WTC11 (cell line): ENCODE measurements at regions not wholly inside any gene's neighbourhood (a gene's known extent, or its start where the extent isn't known, plus 50 kb on each side); places are given as distances from the start of the nearest gene placed in this dataset.

Experiments
- ATAC-seq: fragments of 200-7000 bp; cut with Tn5 transposase; 2 replicates; pipeline ENCODE4 v1.10.0; 2021; ENCODE audit warnings: mild to moderate bottlenecking, moderate library complexity
- CTCF ChIA-PET: fragments of 300-600 bp; sonication (Branson Sonifier 250); formaldehyde crosslinking; loops from one replicate; lab custom pipeline; 2021; ENCODE audit warnings: antibody characterized with exemption; lab: Charles Lee
- POLR2A ChIA-PET: fragments of 350-600 bp; sonication (Branson Sonifier 250); formaldehyde crosslinking; loops from one replicate; lab custom pipeline; 2021; ENCODE audit warnings: antibody characterized with exemption; lab: Charles Lee
- DNase-seq: peaks from one replicate; pipeline ENCODE4 v3.0.0; 2021; ENCODE audit warnings: low spot score
- H3K27ac Mint-ChIP-seq: 2 replicates; pipeline ENCODE4 v1.8.0; 2021; ENCODE audit warnings: mixed read lengths
- H3K27me3 Mint-ChIP-seq: 2 replicates; pipeline ENCODE4 v1.8.0; 2021; ENCODE audit warnings: low read depth, mild to moderate bottlenecking, moderate library complexity, mixed read lengths
- H3K36me3 Mint-ChIP-seq: 2 replicates; pipeline ENCODE4 v1.8.0; 2021; ENCODE audit warnings: mixed read lengths
- H3K4me1 Mint-ChIP-seq: 2 replicates; pipeline ENCODE4 v1.8.0; 2022; ENCODE audit warnings: mixed read lengths
- H3K4me3 Mint-ChIP-seq: 2 replicates; pipeline ENCODE4 v1.8.0; 2021; ENCODE audit warnings: mild to moderate bottlenecking, moderate library complexity, mixed read lengths
- H3K9me3 Mint-ChIP-seq: 2 replicates; pipeline ENCODE4 v1.8.0; 2021; ENCODE audit warnings: mixed read lengths
- ATF1 ChIP-seq: sonication (generic); formaldehyde crosslinking; IDR thresholded peaks from 2 replicates; pipeline ENCODE4 v1.8.1; 2023; ENCODE audit warnings: mild to moderate bottlenecking, moderate library complexity, missing genetic modification reagents
- CBFB ChIP-seq: sonication (generic); formaldehyde crosslinking; IDR thresholded peaks from 2 replicates; pipeline ENCODE4 v1.8.1; 2022; ENCODE audit warnings: mild to moderate bottlenecking, low read depth, missing genetic modification reagents
- CREB1 ChIP-seq: sonication (generic); formaldehyde crosslinking; IDR thresholded peaks from 2 replicates; pipeline ENCODE4 v1.8.0; 2023; ENCODE audit warnings: mild to moderate bottlenecking, missing genetic modification reagents
- CREM ChIP-seq: sonication (generic); formaldehyde crosslinking; IDR thresholded peaks from 2 replicates; pipeline ENCODE4 v1.8.1; 2022; ENCODE audit warnings: mild to moderate bottlenecking, missing genetic modification reagents, moderate library complexity
- FOXP1 ChIP-seq: sonication (generic); formaldehyde crosslinking; IDR thresholded peaks from 2 replicates; pipeline ENCODE4 v1.8.0; 2022; ENCODE audit warnings: missing genetic modification reagents, mild to moderate bottlenecking, moderate library complexity, borderline replicate concordance
- IRF2 ChIP-seq: sonication (generic); formaldehyde crosslinking; IDR thresholded peaks from 2 replicates; pipeline ENCODE4 v1.8.0; 2022; ENCODE audit warnings: low read depth, missing genetic modification reagents, borderline replicate concordance
- JUN ChIP-seq: sonication (generic); formaldehyde crosslinking; IDR thresholded peaks from 2 replicates; pipeline ENCODE4 v1.8.0; 2023; ENCODE audit warnings: mild to moderate bottlenecking, missing genetic modification reagents
- KAT7 ChIP-seq: sonication (generic); formaldehyde crosslinking; IDR thresholded peaks from 2 replicates; pipeline ENCODE4 v1.8.1; 2023; ENCODE audit warnings: missing genetic modification reagents, mild to moderate bottlenecking, borderline replicate concordance
- SMAD3 ChIP-seq: sonication (generic); formaldehyde crosslinking; IDR thresholded peaks from 2 replicates; pipeline ENCODE4 v1.8.0; 2022; ENCODE audit warnings: missing genetic modification reagents, mild to moderate bottlenecking, borderline replicate concordance
- SOX15 ChIP-seq: fragments of 250-450 bp; sonication (Bioruptor Pico); IDR thresholded peaks from 2 replicates; pipeline ENCODE4 v1.9.0; 2021; ENCODE audit warnings: mild to moderate bottlenecking
- SP1 ChIP-seq: sonication (generic); formaldehyde crosslinking; conservative IDR thresholded peaks from 2 replicates; pipeline ENCODE4 v1.8.1; 2022; ENCODE audit warnings: missing genetic modification reagents
- TP53 ChIP-seq: sonication (generic); formaldehyde crosslinking; IDR thresholded peaks from 2 replicates; pipeline ENCODE4 v1.8.1; 2023; ENCODE audit warnings: mild to moderate bottlenecking, missing genetic modification reagents
- ZBTB21 ChIP-seq: sonication (generic); formaldehyde crosslinking; IDR thresholded peaks from 2 replicates; pipeline ENCODE4 v1.8.1; 2023; ENCODE audit warnings: mild to moderate bottlenecking, missing genetic modification reagents, borderline replicate concordance
- ZNF671 ChIP-seq: fragments of 250-450 bp; sonication (Bioruptor Pico); IDR thresholded peaks from 2 replicates; pipeline ENCODE4 v1.8.0; 2021; ENCODE audit warnings: mild to moderate bottlenecking
- TF ChIP-seq, protein P1 (sequence below): sonication (generic); formaldehyde crosslinking; IDR thresholded peaks from 2 replicates; pipeline ENCODE4 v1.8.0; 2023; ENCODE audit warnings: missing genetic modification reagents
- TF ChIP-seq, protein P2 (sequence below): sonication (generic); formaldehyde crosslinking; IDR thresholded peaks from 2 replicates; pipeline ENCODE4 v1.8.1; 2022; ENCODE audit warnings: missing genetic modification reagents, borderline replicate concordance
- TF ChIP-seq, protein P3 (sequence below): fragments of 250-450 bp; sonication (Bioruptor Pico); IDR thresholded peaks from 2 replicates; pipeline ENCODE4 v1.9.0; 2021; ENCODE audit warnings: moderate library complexity, mild to moderate bottlenecking, inconsistent platforms, borderline replicate concordance
- TF ChIP-seq, protein P4 (sequence below): sonication (generic); formaldehyde crosslinking; conservative IDR thresholded peaks from 2 replicates; pipeline ENCODE4 v1.8.1; 2022; ENCODE audit warnings: mild to moderate bottlenecking, missing genetic modification reagents
- TF ChIP-seq, protein P5 (sequence below): fragments of 250-450 bp; sonication (Bioruptor Pico); IDR thresholded peaks from 2 replicates; pipeline ENCODE4 v1.8.0; 2021; ENCODE audit warnings: mild to moderate bottlenecking
- TF ChIP-seq, protein P6 (sequence below): fragments of 250-450 bp; sonication (Bioruptor Pico); IDR thresholded peaks from 2 replicates; pipeline ENCODE4 v2.1.2; 2022; ENCODE audit warnings: mild to moderate bottlenecking, moderate library complexity
- TF ChIP-seq, protein P7 (sequence below): sonication (generic); formaldehyde crosslinking; IDR thresholded peaks from 2 replicates; pipeline ENCODE4 v1.8.1; 2022; ENCODE audit warnings: low read depth, mild to moderate bottlenecking, moderate library complexity, missing genetic modification reagents, borderline replicate concordance

DNA sequence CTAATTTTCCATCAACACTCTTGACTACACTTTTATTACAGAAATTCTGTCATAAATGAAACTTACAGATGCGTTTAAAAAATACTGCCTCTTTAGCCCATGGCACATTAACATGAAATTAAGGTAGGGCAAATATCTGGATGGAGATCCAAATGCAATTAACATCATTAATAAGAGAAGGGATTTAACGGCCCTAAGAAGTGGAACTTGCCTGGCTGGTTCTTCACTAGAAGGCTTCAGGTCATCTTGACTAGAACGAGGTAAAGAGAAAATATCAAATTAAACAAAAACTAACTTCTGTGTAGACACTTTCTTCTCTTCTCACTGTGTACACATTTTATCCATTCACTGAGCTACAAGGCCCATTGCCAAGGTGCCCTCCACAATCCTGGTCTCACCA, 1093.4 kb downstream of the EFNB2 start:
- ATAC-seq (no peak), DNase-seq (no peak)
- Mint-ChIP-seq H3K9me3 (no peaks in the 10 kb centered on the region), H3K27me3 (no peaks in the 10 kb centered on the region), H3K27ac (no peak overlapping the region), H3K4me1 (peaks cover 4% of the 10 kb centered on the region), H3K4me3 (no peak overlapping the region), H3K36me3 (no peaks in the 10 kb centered on the region)
- TF ChIP-seq, protein P1, sequence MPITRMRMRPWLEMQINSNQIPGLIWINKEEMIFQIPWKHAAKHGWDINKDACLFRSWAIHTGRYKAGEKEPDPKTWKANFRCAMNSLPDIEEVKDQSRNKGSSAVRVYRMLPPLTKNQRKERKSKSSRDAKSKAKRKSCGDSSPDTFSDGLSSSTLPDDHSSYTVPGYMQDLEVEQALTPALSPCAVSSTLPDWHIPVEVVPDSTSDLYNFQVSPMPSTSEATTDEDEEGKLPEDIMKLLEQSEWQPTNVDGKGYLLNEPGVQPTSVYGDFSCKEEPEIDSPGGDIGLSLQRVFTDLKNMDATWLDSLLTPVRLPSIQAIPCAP (CRISPR knock-in tag), result no peak
- no peak for TF ChIP-seq ZBTB21
- TF ChIP-seq KAT7, result no peak
- TF ChIP-seq SP1 (CRISPR knock-in tag), result no peak
- TF ChIP-seq, protein P2, sequence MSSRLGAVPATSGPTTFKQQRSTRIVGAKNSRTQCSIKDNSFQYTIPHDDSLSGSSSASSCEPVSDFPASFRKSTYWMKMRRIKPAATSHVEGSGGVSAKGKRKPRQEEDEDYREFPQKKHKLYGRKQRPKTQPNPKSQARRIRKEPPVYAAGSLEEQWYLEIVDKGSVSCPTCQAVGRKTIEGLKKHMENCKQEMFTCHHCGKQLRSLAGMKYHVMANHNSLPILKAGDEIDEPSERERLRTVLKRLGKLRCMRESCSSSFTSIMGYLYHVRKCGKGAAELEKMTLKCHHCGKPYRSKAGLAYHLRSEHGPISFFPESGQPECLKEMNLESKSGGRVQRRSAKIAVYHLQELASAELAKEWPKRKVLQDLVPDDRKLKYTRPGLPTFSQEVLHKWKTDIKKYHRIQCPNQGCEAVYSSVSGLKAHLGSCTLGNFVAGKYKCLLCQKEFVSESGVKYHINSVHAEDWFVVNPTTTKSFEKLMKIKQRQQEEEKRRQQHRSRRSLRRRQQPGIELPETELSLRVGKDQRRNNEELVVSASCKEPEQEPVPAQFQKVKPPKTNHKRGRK (CRISPR knock-in tag), result no peak
- TF ChIP-seq JUN (CRISPR knock-in tag), result no peak
- no peak for TF ChIP-seq ATF1 (CRISPR knock-in tag)
- TF ChIP-seq FOXP1, result no peak
- no peak for TF ChIP-seq SMAD3
- no peak for TF ChIP-seq CREM (CRISPR knock-in tag)
- ChIA-PET CTCF (interaction anchor here (1.4 kb wide), 1 partner anchor 31 kb away, joined by 4 read pairs; no protein-coding TSS in a partner anchor), POLR2A (no interaction called here)

DNA sequence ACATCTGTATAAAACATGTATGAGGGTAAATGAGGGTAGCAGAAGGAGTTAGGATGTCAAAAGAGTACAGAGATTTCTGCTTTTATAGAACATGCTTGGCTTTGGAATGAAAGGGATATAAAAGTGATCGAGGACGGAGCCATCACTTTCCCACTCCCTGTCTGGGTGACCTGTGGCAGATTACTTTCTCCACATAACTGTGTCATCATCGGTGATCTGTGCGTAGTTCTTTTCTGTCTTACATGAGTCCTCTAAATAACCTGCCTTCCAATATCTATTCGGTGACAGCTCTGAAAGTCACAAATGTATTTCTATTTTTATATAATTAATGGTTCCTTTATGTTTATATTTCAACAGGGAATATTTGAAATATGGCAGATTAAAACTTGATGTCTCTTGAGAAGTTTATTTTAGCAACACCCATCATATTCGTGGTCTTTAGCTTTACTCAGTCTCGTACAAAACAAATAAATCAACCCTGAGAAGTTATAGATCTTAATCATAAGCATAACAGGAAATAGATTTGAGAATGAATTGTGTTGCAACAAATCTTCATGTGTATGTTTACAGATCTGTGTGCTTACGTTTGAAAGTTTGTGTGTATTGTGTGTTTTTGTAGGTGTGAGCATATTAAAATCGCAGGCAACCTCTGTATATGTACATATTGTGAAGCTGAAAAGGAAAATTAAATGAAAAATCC, 1094.3 kb downstream of the EFNB2 start:
- no peak overlapping the region for H3K4me3 Mint-ChIP-seq
- no peak for DNase-seq

More for the DNA sequence above, 1094.3 kb downstream of the EFNB2 start:
- TF ChIP-seq, protein P3, sequence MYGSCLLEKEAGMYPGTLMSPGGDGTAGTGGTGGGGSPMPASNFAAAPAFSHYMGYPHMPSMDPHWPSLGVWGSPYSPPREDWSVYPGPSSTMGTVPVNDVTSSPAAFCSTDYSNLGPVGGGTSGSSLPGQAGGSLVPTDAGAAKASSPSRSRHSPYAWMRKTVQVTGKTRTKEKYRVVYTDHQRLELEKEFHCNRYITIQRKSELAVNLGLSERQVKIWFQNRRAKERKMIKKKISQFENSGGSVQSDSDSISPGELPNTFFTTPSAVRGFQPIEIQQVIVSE, result no peak
- TF ChIP-seq, protein P4, sequence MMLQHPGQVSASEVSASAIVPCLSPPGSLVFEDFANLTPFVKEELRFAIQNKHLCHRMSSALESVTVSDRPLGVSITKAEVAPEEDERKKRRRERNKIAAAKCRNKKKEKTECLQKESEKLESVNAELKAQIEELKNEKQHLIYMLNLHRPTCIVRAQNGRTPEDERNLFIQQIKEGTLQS (CRISPR knock-in tag), result no peak
- TF ChIP-seq, protein P5, sequence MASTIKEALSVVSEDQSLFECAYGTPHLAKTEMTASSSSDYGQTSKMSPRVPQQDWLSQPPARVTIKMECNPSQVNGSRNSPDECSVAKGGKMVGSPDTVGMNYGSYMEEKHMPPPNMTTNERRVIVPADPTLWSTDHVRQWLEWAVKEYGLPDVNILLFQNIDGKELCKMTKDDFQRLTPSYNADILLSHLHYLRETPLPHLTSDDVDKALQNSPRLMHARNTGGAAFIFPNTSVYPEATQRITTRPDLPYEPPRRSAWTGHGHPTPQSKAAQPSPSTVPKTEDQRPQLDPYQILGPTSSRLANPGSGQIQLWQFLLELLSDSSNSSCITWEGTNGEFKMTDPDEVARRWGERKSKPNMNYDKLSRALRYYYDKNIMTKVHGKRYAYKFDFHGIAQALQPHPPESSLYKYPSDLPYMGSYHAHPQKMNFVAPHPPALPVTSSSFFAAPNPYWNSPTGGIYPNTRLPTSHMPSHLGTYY (CRISPR knock-in tag), result no peak
- TF ChIP-seq, protein P6, sequence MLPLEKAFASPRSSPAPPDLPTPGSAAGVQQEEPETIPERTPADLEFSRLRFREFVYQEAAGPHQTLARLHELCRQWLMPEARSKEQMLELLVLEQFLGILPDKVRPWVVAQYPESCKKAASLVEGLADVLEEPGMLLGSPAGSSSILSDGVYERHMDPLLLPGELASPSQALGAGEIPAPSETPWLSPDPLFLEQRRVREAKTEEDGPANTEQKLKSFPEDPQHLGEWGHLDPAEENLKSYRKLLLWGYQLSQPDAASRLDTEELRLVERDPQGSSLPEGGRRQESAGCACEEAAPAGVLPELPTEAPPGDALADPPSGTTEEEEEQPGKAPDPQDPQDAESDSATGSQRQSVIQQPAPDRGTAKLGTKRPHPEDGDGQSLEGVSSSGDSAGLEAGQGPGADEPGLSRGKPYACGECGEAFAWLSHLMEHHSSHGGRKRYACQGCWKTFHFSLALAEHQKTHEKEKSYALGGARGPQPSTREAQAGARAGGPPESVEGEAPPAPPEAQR (CRISPR knock-in tag), result no peak
- TF ChIP-seq IRF2 (CRISPR knock-in tag) (no peak), SOX15 (CRISPR knock-in tag) (no peak), SP1 (CRISPR knock-in tag) (no peak), CREB1 (CRISPR knock-in tag) (no peak), CBFB (CRISPR knock-in tag) (no peak), SMAD3 (no peak), TP53 (CRISPR knock-in tag) (no peak), ZNF671 (CRISPR knock-in tag) (no peak), FOXP1 (no peak)
- TF ChIP-seq, protein P7, sequence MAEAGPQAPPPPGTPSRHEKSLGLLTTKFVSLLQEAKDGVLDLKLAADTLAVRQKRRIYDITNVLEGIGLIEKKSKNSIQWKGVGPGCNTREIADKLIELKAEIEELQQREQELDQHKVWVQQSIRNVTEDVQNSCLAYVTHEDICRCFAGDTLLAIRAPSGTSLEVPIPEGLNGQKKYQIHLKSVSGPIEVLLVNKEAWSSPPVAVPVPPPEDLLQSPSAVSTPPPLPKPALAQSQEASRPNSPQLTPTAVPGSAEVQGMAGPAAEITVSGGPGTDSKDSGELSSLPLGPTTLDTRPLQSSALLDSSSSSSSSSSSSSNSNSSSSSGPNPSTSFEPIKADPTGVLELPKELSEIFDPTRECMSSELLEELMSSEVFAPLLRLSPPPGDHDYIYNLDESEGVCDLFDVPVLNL (CRISPR knock-in tag), result no peak
- no peak overlapping the region for H3K27ac Mint-ChIP-seq
- no peaks in the 10 kb centered on the region for H3K27me3 Mint-ChIP-seq
- no peaks in the 10 kb centered on the region for H3K9me3 Mint-ChIP-seq
- peaks cover 10% of the 10 kb centered on the region for H3K4me1 Mint-ChIP-seq
- H3K36me3 Mint-ChIP-seq, result no peaks in the 10 kb centered on the region
- ATAC-seq, result no peak
- POLR2A ChIA-PET, result no interaction called here
- CTCF ChIA-PET, result interaction anchor here (1.4 kb wide), 1 partner anchor 31 kb away, joined by 4 read pairs; no protein-coding TSS in a partner anchor
